ENCODE measurements at regions not wholly inside any gene's neighbourhood (a gene's known extent, or its start where the extent isn't known, plus 50 kb on each side); places are given as distances from the start of the nearest gene placed in this dataset.

DNA sequence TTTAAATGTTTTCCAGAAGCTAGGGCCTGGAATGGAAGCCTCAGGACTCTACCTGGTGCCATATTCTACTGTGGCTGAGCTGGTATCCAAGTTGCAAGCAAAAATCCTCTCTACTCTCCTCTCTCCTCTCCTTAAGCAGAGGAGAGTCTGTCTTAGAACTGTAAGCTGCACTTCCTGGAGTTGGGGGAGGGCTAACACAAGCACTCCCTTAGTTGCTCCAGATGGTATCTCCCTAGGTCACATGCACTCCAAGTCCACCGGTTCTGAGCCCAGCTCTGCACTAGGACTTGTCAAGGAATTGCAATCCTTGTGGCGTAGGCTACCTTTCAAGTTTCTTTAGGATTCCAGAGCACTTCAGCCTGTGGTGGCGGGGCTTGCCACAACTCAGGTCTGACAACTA is 513.9 kb upstream of the RGMB start:
- H3K27me3 ChIP-seq: no peaks in the 10 kb centered on the region
- peaks cover 4% of the 10 kb centered on the region; the same call in 1 of the 2 replicates for H3K9me3 ChIP-seq
- H3K36me3 ChIP-seq: no peaks in the 10 kb centered on the region
- DNase-seq: no peak
- no peak overlapping the region for H3K4me3 ChIP-seq

DNA sequence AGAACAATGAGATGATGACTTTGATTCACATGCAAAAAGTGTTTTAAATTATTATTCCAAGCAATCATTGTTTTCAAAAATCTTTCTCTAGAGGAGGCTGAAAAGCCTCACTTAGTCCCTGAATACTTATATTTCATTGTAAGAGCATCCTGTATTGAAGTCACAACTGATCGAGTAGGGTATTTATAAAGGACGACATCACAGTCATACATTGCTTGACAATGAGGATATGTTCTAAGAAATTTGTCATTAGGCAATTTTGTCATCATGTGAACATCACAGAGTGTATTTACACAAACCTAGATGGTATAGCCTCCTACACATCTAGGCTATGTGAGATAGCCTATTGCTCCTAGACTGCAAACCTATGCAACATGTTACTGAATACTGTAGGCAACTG is 510.4 kb upstream of the RGMB start:
- Histone ChIP-seq H3K27me3 (no peaks in the 10 kb centered on the region), H3K4me3 (no peak overlapping the region), H3K36me3 (no peaks in the 10 kb centered on the region), H3K9me3 (no peaks in the 10 kb centered on the region)
- DNase-seq: no peak

DNA sequence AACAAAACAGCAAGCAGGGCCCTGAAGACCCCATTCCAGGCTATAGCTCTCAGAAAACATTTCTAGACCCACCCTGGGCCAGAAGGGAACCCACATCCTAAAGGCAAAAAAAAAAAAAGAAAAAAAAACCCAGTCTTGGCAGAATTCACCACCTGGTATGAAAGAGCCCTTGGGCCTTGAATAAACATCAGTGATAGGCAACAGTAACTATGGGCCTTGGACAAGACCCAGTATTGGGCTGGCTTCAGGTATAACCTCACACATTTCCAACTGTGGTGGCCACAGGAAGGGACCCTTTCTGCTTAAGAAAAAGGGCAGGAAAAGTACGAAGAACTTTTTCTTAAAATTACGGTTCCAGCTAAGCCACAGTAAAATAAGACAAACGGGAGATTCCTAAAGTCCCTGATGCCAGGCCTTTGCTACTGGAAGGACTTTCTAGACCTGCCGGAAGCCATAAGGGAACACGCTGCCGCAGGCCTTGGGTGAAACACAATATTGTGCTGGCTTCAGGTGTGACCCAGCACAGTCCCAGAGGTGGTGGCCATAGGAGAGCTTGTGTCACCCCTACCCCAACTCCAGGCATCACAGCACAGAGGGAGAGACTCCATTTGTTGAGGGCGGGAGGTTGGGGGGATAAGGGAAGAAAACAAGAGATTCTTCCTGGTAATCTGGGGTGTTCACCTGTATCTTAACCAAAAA is 505.2 kb upstream of the RGMB start:
- no peak overlapping the region for H3K4me3 ChIP-seq
- no peaks in the 10 kb centered on the region for H3K36me3 ChIP-seq
- no peaks in the 10 kb centered on the region for H3K9me3 ChIP-seq
- H3K27me3 ChIP-seq: no peaks in the 10 kb centered on the region
- DNase-seq: no peak

DNA sequence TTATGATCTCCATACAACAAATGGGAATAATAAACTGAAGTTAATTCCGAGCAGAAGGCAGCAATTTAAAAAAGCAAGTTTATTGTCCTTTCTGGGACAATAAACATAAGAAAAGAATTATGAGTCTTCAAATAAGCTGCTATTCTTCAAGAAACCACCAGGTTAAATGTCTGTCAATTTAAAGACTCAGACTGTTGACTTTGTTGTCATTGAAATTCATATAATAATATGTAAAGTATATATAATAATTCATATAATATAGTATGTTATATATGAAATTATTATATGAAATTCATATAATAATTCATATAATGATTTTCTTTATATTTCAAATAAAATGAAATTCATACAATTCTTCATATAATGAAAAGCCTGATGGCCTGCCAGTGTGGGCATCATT is 497.5 kb upstream of the RGMB start:
- H3K36me3 ChIP-seq: no peaks in the 10 kb centered on the region
- H3K9me3 ChIP-seq: no peaks in the 10 kb centered on the region
- no peaks in the 10 kb centered on the region for H3K27me3 ChIP-seq
- no peak for DNase-seq
- no peak overlapping the region for H3K4me3 ChIP-seq

DNA sequence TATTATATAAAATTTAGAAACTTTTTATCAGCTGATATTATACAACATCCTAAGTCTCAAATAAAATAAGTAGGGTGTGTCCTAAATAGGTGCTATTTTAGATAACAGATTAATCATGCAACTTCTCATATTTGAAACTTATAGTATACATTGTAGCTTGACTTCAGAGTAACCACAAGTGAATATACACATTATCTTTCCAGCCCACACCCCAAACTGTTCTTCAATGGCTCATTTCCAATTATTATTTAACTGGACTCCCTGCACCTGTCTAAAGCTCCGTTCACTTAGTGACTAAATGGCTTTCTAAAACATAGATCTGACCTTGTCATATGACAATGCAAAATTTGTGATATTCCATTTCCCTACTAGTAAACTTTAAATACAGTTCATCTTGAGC is 490.9 kb upstream of the RGMB start:
- Histone ChIP-seq H3K4me3 (no peak overlapping the region), H3K27me3 (no peaks in the 10 kb centered on the region), H3K36me3 (no peaks in the 10 kb centered on the region), H3K9me3 (no peaks in the 10 kb centered on the region)
- DNase-seq: no peak

DNA sequence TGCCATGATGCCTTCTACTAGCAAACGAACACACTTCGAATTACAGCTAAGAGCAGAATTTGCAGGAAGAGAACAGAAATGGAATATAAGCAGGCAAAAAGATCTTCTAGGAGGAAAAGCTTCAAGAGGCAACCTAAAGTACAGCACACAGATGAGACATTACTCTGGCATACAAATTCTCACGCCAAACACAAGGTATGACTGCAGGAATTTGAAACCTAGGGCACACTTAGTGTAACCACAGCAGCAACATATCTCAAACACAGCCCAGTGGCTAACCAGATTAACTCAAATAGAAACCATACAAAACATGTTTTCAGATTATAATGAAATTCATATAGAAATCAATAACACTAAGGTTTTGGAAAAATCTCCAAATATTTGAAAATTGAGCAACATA is 481.0 kb upstream of the RGMB start:
- Histone ChIP-seq H3K36me3 (no peaks in the 10 kb centered on the region), H3K27me3 (no peaks in the 10 kb centered on the region), H3K4me3 (no peak overlapping the region), H3K9me3 (no peaks in the 10 kb centered on the region)
- no peak for DNase-seq

DNA sequence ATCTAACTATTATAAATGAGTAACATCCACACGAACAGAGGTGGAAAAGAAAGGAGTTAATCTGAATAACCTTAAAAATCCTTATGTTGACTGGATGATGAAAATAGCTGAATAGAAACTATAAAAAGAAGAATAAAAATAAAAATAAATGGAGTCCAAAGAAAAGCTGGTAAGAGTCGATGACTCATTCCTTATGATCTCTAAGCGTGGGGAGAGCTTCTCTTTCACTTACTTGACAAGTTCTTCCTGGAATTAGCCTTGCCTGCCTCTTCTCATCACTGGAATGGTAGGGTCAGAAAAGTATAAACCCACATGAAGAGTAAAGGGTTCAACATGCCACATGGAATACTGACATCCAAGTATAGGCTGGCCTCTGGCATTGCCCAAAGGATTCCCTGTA is 477.0 kb upstream of the RGMB start:
- H3K36me3 ChIP-seq: no peaks in the 10 kb centered on the region
- no peak overlapping the region for H3K4me3 ChIP-seq
- no peaks in the 10 kb centered on the region for H3K9me3 ChIP-seq
- no peak for DNase-seq
- H3K27me3 ChIP-seq: no peaks in the 10 kb centered on the region

DNA sequence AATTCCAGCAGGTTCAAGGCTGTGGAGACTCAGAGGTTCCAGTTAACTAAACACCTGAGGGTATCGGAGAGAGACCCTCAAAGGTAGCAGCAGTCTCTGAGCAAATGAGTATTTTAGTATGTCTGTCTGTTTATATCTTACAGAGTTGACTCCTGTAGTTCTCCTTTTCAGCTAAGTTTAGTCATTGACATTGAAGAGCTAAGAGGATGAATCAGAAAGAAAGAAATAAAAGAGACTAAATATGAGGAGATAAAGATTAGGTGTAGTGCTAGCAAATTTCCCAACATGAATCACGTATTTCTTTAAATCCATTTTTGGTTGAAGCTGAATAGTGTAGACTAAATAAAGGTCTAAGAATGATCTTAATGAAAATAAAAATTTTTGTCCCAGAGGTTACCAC is 474.0 kb upstream of the RGMB start:
- Histone ChIP-seq H3K27me3 (no peaks in the 10 kb centered on the region), H3K36me3 (no peaks in the 10 kb centered on the region), H3K9me3 (no peaks in the 10 kb centered on the region), H3K4me3 (no peak overlapping the region)
- no peak for DNase-seq

DNA sequence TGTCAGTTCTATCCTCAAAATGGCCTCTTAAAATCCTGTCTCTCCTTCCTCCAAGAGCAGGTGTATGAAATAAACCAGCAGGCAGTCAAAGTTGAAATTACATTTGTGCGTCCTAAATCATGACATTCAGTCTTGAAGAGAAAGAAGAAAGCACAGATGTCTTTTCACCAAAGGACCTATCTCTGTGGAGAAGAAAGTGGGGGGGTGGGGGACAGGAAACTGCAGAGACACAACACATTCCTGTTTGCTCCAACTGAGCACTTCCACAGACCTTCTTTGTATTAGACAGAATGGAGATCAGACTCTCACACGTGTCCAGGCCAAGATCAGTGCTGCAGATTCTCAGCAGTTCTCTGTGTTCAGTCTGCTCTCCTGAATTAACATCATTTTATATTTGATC is 471.9 kb upstream of the RGMB start:
- no peak for DNase-seq
- H3K36me3 ChIP-seq: no peaks in the 10 kb centered on the region
- no peaks in the 10 kb centered on the region for H3K9me3 ChIP-seq
- H3K27me3 ChIP-seq: no peaks in the 10 kb centered on the region
- H3K4me3 ChIP-seq: no peak overlapping the region

DNA sequence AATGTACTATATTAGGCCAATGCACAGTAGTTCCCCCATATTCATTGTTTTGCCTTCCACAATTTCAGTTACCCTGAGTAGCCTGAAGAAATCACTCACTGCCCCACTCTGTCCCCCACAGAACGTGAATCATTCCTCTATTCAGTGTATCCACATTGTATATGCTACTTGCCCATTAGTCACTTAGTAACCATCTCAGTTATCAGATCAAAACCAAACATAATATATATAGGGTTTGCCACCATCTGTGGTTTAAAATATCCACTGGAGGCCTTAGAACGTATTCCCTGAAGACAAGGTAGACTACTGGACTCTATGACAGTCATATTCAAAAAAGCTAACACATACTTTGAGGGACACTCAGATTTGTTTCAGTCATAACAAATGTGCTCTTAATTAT is 465.7 kb upstream of the RGMB start:
- DNase-seq: peak; percentile 40
- no peaks in the 10 kb centered on the region for H3K27me3 ChIP-seq
- H3K4me3 ChIP-seq: no peak overlapping the region
- no peaks in the 10 kb centered on the region for H3K9me3 ChIP-seq
- H3K36me3 ChIP-seq: no peaks in the 10 kb centered on the region

DNA sequence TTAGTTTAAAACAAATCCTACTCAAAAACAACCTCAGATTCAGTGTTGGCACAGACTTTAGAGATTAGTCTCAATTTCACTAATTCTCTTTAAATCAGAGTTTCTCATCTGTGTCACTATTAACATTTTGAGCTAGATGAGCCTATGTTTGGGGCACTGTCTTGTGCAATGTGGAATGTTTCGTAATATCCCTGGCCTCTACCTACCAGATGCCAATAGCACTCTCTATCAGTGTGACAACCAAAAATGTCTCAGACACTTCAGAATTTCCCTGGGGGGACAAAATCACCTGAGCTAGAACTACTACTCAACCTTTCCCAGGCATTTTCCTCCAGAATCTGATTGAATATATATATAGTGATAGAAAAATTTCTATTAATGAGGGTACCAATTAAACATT is 465.2 kb upstream of the RGMB start:
- Histone ChIP-seq H3K4me3 (no peak overlapping the region), H3K27me3 (no peaks in the 10 kb centered on the region), H3K36me3 (no peaks in the 10 kb centered on the region), H3K9me3 (no peaks in the 10 kb centered on the region)
- no peak for DNase-seq

DNA sequence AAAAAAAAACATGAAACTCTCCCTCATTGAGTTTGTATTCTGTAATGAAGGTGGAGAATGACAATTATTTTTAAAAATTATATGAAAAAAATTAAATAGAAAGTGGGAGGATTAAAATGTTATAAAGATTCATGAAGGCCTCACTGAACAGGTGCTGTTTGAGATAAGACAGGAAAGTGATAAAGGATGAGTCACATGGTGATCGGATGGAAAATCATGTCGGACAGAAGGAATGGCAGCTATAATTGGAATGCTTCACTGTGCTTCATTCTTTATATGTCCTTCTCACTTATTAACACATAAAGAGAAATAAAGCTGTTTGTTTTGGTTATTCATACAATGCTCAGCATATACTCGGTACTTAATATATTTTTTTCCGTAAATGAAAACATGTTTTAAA is 464.5 kb upstream of the RGMB start:
- Histone ChIP-seq H3K9me3 (no peaks in the 10 kb centered on the region), H3K36me3 (no peaks in the 10 kb centered on the region), H3K27me3 (no peaks in the 10 kb centered on the region), H3K4me3 (no peak overlapping the region)
- no peak for DNase-seq

DNA sequence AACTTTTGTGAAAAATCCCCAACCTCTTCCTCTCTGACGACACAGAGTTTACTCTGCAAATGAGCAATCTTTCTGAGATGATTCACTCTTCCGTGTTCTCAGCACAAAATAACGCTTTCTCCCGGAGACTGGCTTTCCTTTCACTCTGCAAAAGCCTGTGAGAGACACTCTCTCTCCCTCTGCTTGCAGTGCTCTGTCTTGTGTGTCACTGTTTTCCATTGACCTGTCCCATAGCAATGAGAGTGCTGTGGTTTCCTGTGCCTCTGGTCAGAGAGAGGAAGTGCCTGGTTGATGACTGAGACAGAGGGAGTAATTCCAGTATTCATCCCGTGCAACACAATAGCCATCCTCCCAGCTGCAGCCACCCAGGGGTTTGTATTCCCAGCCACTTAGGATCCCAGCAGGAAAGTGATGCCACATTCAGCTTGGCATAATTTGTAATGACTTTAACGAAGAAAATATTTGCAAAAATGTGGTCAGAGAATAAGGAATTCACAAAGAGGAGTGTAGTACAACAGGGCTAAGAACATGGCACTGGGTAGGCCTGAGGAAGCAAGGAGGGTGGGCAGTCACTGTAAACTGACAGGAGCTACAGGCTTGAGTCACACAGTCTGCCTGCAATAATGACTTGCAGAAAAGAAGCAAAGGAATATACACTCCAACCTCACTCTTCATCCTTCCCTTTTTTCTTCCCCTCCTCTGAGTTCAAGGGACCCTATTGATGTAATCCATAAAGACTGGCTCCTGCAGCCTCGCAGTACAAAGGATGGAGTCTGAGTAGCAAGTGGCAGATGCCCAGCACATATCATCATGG is 463.5 kb upstream of the RGMB start:
- Histone ChIP-seq H3K4me3 (peak overlapping the region; percentile 26), H3K36me3 (no peaks in the 10 kb centered on the region), H3K9me3 (no peaks in the 10 kb centered on the region), H3K27me3 (no peaks in the 10 kb centered on the region)
- DNase-seq: peak; percentile 91

DNA sequence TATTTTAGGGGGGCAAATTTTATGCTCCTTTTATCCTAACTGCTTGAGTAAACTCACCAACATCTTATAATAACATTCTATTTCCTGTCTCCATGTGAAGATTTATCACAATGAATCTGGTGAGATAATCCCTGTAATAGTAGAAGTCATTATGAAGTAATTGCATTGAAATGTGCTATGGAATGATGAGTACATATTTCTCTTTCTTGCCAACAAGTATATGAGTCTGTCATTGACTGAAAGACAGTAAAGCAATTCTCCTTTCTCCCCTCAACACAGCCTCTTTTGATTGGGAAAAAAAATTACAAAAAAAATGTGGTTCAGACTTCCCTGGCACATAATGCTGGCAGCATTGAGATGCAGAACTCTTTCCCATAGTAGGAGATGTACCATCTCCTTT is 459.2 kb upstream of the RGMB start:
- peak; percentile 19 for DNase-seq
- no peak overlapping the region for H3K4me3 ChIP-seq
- H3K27me3 ChIP-seq: no peaks in the 10 kb centered on the region
- H3K36me3 ChIP-seq: no peaks in the 10 kb centered on the region
- H3K9me3 ChIP-seq: no peaks in the 10 kb centered on the region

DNA sequence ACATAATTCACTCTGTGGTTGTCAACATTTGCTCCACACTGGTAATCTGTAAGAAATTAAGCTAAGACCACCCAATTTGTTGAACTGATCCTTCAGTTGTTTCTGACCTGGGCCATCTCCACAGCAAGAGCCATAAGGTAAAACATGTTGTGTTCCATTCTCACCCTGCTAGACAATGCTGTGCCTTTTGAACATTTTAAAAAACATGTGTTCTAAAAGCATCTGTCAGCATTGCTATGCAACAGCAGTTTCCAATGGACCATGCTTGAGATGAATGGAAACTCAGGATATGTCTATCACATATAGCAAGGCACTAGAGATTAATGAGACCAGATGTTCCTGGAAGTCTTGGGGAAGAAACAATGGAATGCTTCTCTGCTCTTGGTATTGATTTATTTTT is 455.1 kb upstream of the RGMB start:
- no peak overlapping the region for H3K4me3 ChIP-seq
- no peak for DNase-seq
- no peaks in the 10 kb centered on the region for H3K27me3 ChIP-seq

DNA sequence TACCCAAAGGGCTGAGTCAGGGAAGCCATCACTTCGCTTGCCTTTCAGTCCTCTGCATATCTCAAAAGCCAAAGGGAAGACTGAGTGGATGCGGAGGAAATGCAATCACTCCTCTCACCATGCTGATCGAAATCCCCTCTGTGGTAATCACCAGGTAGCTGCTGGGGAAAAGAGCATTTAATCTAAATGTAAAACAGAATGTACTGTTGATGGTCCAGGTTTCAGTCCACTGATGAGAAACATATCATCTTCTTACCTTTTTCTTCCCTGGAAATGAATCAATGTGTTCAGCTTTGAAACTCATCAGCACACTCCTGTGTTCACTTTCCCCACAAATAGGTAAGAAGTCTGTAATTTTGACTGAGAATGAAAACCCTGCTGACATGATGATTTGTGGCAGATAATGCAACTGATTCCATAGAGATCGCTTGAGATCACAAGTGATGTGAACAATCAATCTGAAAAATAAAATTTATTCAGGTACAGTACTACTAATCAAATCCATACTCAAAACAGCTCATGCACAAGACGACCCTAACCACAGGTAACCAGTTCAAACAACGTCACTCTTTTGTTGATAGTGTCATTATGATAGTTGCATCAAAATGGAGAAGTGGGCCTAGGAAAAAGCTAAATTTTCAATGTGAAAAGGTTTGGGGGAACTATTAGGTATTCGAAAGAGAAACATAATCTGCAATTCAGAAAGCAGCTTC is 454.0 kb upstream of the RGMB start:
- no peak for DNase-seq
- Histone ChIP-seq H3K27me3 (no peaks in the 10 kb centered on the region), H3K9me3 (no peaks in the 10 kb centered on the region), H3K4me3 (no peak overlapping the region), H3K36me3 (no peaks in the 10 kb centered on the region)

More for the DNA sequence above, 455.1 kb upstream of the RGMB start:
- no peaks in the 10 kb centered on the region for H3K9me3 ChIP-seq
- no peaks in the 10 kb centered on the region for H3K36me3 ChIP-seq

DNA sequence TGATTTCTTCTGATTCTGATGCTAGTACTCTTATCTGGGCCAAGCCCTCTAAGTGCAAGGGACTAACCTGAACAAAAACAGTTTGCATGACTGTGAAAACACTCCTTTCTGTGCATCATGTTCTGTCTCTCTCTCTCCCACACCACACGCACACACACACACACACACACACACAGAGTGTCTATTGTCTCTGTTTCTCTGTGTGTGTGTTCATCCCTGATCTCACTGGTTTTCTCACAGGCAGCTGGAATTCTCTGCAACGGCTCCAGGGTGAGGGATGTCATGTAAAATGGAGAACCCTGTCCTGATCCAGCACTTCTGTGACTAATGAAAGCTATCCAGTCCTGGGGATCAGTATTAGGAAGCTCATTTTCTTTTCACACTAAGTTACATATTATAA is 453.1 kb upstream of the RGMB start:
- no peaks in the 10 kb centered on the region for H3K27me3 ChIP-seq
- H3K4me3 ChIP-seq: no peak overlapping the region
- no peak for DNase-seq
- H3K9me3 ChIP-seq: no peaks in the 10 kb centered on the region
- H3K36me3 ChIP-seq: no peaks in the 10 kb centered on the region

DNA sequence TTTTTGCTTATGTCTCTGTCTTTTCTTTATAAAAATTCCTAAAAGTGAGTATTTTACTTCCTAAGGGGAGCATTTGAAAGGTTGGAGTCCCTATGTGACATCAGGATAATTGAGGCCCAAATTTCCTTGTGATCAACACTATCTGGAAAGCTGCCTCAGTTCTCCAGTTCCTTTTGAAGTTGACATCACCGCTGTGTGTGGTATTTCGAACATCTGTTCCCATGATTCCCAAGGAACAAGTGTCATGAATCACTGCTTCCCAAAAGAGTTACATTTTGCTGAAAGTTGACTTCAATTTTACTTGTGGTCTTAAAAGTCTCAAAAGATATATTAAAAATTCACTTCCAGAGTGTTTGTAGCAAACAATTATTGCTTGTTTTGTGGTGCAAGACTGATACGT is 452.1 kb upstream of the RGMB start:
- Histone ChIP-seq H3K4me3 (no peak overlapping the region), H3K36me3 (no peaks in the 10 kb centered on the region)

More for the DNA sequence above, 452.1 kb upstream of the RGMB start:
- no peak for DNase-seq
- Histone ChIP-seq H3K9me3 (no peaks in the 10 kb centered on the region), H3K27me3 (no peaks in the 10 kb centered on the region)

All from MG63 (cell line).